A549 (cell line): ENCODE measurements at regions not wholly inside any gene's neighbourhood (a gene's known extent, or its start where the extent isn't known, plus 50 kb on each side); places are given as distances from the start of the nearest gene placed in this dataset.

Experiments
- ATAC-seq, 2 experiments: fragments of 200-7000 bp in 1 of 2; fragments of >200 bp in 1 of 2; cut with Nextera tagmentation in 1 of 2; cut with Tn5 transposase in 1 of 2; 3 replicates each; pipeline versions ENCODE4 v1.8.0 to v1.9.1; 2018 to 2020; ENCODE audit warnings: mild to moderate bottlenecking in 1 of 2, moderate library complexity in 1 of 2
- CTCF ChIA-PET: fragments of 300-600 bp; sonication (Branson Sonifier 250); formaldehyde crosslinking; extraction: SDS; loops from one replicate; lab custom pipeline; 2021; ENCODE audit warnings: antibody characterized with exemption, inconsistent platforms; lab: Yijun Ruan, JAX
- POLR2A ChIA-PET: fragments of 350-600 bp; formaldehyde crosslinking; extraction: SDS; loops from one replicate; lab custom pipeline; 2021; ENCODE audit warnings: antibody characterized with exemption, inconsistent platforms; lab: Yijun Ruan, JAX
- DNase-seq, 2 experiments: peaks; one replicate each; pipeline versions ENCODE4 v3.0.0 to v3.0.0-alpha.2; 2011 to 2016; ENCODE audit warnings: low read depth in 1 of 2, low spot score in 1 of 2
- FAIRE-seq: peaks from 2 replicates; lab custom pipeline; 2011; peaks lifted over from hg19 to GRCh38; lab: Jason Lieb, UNC
- H3K27ac ChIP-seq, 2 experiments: fragments of >200 bp; sonication (Bioruptor Twin); formaldehyde crosslinking; 3 replicates each; pipeline ENCODE4 v1.5.1; 2016 to 2017
- H3K4me1 ChIP-seq: fragments of >200 bp; sonication (Bioruptor Twin); formaldehyde crosslinking; 3 replicates; pipeline ENCODE4 v1.6.1; 2016
- H3K4me2 ChIP-seq: fragments of >200 bp; sonication (Bioruptor Twin); formaldehyde crosslinking; 3 replicates; pipeline ENCODE4 v1.6.1; 2016
- H3K4me3 ChIP-seq: fragments of >200 bp; sonication (Bioruptor Twin); formaldehyde crosslinking; 3 replicates; pipeline ENCODE4 v1.5.1; 2016
- H3K9me3 ChIP-seq: fragments of >200 bp; sonication (Bioruptor Twin); formaldehyde crosslinking; 3 replicates; pipeline ENCODE4 v1.6.1; 2016
- ATOH8 ChIP-seq: fragments of 250-450 bp; sonication (Bioruptor Pico); IDR thresholded peaks from 2 replicates; pipeline ENCODE4 v1.5.0; 2020; ENCODE audit warnings: low read depth, mild to moderate bottlenecking, moderate library complexity
- BCL3 ChIP-seq: fragments of >200 bp; sonication (Bioruptor Twin); formaldehyde crosslinking; IDR thresholded peaks from 3 replicates; pipeline ENCODE4 v1.6.1; 2016
- CBX2 ChIP-seq: fragments of 200-600 bp; sonication (generic); IDR thresholded peaks from 2 replicates; pipeline ENCODE4 v1.6.1; 2016; ENCODE audit warnings: low read depth, mild to moderate bottlenecking, borderline replicate concordance
- CEBPB ChIP-seq, 2 experiments: fragments of >200 bp in 1 of 2; sonication (Bioruptor Twin) in 1 of 2; formaldehyde crosslinking in 1 of 2; IDR thresholded peaks; 2 replicates each; pipeline ENCODE4 v1.6.1; 2012 to 2016
- CTCF ChIP-seq: fragments of >200 bp; sonication (Bioruptor Twin); formaldehyde crosslinking; IDR thresholded peaks from 3 replicates; pipeline ENCODE4 v1.5.1; 2016
- EHF ChIP-seq: fragments of 250-450 bp; sonication (Bioruptor Pico); IDR thresholded peaks from 2 replicates; pipeline ENCODE4 v1.5.0; 2020; ENCODE audit warnings: mild to moderate bottlenecking
- ELK1 ChIP-seq: fragments of 150-350 bp; IDR thresholded peaks from 2 replicates; pipeline ENCODE4 v1.6.1; 2014; ENCODE audit warnings: low read depth, mild to moderate bottlenecking, low read length
- GATA3 ChIP-seq: IDR thresholded peaks from 2 replicates; pipeline ENCODE4 v1.6.1; 2012; ENCODE audit warnings: borderline replicate concordance
- HEYL ChIP-seq: fragments of 250-450 bp; sonication (Bioruptor Pico); IDR thresholded peaks from 2 replicates; pipeline ENCODE4 v1.8.0; 2021; ENCODE audit warnings: mild to moderate bottlenecking, moderate library complexity
- JUN ChIP-seq, 2 experiments: fragments of >200 bp; sonication (Bioruptor Twin); formaldehyde crosslinking; IDR thresholded peaks; 2 replicates in 1 of 2; 3 replicates in 1 of 2; pipeline ENCODE4 v1.6.1; 2016 to 2017
- POLR2AphosphoS2 ChIP-seq: conservative IDR thresholded peaks from 2 replicates; pipeline ENCODE4 v1.6.1; 2012; ENCODE audit warnings: low read length, improper control_type of control experiment, inconsistent platforms
- RCOR1 ChIP-seq: fragments of 150-350 bp; IDR thresholded peaks from 2 replicates; pipeline ENCODE4 v1.6.1; 2014; ENCODE audit warnings: antibody characterized with exemption, low read length, low read depth
- REST ChIP-seq: fragments of 200-600 bp; sonication (generic); IDR thresholded peaks from 2 replicates; pipeline ENCODE4 v1.6.1; 2016; ENCODE audit warnings: antibody characterized with exemption, mild to moderate bottlenecking, moderate library complexity
- RFX5 ChIP-seq: fragments of 450-650 bp; IDR thresholded peaks from 2 replicates; pipeline ENCODE4 v1.7.1; 2014; ENCODE audit warnings: antibody characterized with exemption, mild to moderate bottlenecking, moderate library complexity
- RNF2 ChIP-seq: fragments of 200-600 bp; sonication (generic); IDR thresholded peaks from 2 replicates; pipeline ENCODE4 v1.6.1; 2016; ENCODE audit warnings: low read depth, mild to moderate bottlenecking, antibody characterized with exemption, moderate library complexity, borderline replicate concordance
- SMC3 ChIP-seq: fragments of >200 bp; sonication (Bioruptor Twin); formaldehyde crosslinking; IDR thresholded peaks from 3 replicates; pipeline ENCODE4 v1.6.1; 2018; ENCODE audit warnings: inconsistent platforms

GRCh38 chr11:13869398-13869886 is 93.1 kb upstream of the SPON1 start (continued):
- TF ChIP-seq EHF (CRISPR knock-in tag) (no peak), RFX5 (no peak)
- TF ChIP-seq, all 56 proteins: peak for 0

- CTCF ChIA-PET, result interaction anchor here (0.6 to 1.4 kb wide), 3 partner anchors 13 to 193 kb away, joined by 3 to 6 read pairs (median 3); no protein-coding TSS in a partner anchor
- H3K9me3 ChIP-seq, result no peaks in the 10 kb centered on the region
- no peak overlapping the region for H3K27ac ChIP-seq
- ATAC-seq (no peak), FAIRE-seq (no peak), DNase-seq (no peak)
- H3K4me1 ChIP-seq, result 0 out of 3 replicates have a peak, but pooled peaks cover 5% of the 10 kb centered on the region
- no peak for TF ChIP-seq CBX2
- TF ChIP-seq RFX5, result no peak
- TF ChIP-seq POLR2AphosphoS2, result no peak
- no peak for TF ChIP-seq REST
- no peak for TF ChIP-seq SMC3
- TF ChIP-seq ATOH8, result no peak
- no peak for TF ChIP-seq BCL3
- TF ChIP-seq CEBPB (IDR thresholded peaks at IDR 0.05), result no peak
- TF ChIP-seq RNF2, result no peak
- no peak for TF ChIP-seq HEYL (CRISPR knock-in tag)
- TF ChIP-seq RCOR1, result no peak
- no peak for TF ChIP-seq CTCF
- no peak for TF ChIP-seq EHF (CRISPR knock-in tag)
- no peak for TF ChIP-seq ELK1
- no peak for TF ChIP-seq JUN (IDR thresholded peaks at IDR 0.05)
- no peak for TF ChIP-seq GATA3
- no peak overlapping the region for H3K4me2 ChIP-seq
- H3K4me3 ChIP-seq, result no peak overlapping the region
- POLR2A ChIA-PET, result no interaction called here
Measured at GRCh38 chr11:13874597-13874996, 87.9 kb upstream of the SPON1 start.
